NCI-H187 treated with DMSO at 0.1 percent for 48 hours (cell line): ENCODE measurements at regions not wholly inside any gene's neighbourhood (a gene's known extent, or its start where the extent isn't known, plus 50 kb on each side); places are given as distances from the start of the nearest gene placed in this dataset.
A peak's percentile ranks its signal among the peaks of the same experiment; 100 is the strongest.
"Not testable (repeated sequence)": the region's sequence is repeated elsewhere in the genome, so short reads cannot be mapped to it uniquely, and the experiment has no call there.

Experiments
- DNase-seq: peaks from one replicate; lab custom pipeline; 2025; lab: John Stamatoyannopoulos, UW

DNA sequence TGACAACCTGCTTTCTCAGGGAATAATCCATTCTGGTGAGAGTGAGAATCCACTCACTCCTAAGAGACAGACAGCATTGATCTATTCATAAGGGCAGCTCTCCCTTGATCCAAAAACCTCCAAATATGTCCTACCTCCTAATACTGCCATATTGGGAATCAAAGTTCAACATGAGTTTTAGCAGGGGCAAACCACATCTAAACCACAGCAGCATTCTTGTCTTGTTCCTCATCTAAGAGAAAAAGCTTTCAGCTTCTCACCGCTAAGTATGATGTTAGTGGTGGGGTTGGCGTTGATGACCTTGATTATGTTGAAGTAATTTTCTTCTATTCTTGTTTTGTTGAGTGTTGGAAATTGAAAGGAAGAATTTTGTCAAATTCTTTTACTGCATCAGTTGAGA is 69.6 kb downstream of the SERTM2 start:
- no peak for DNase-seq

DNA sequence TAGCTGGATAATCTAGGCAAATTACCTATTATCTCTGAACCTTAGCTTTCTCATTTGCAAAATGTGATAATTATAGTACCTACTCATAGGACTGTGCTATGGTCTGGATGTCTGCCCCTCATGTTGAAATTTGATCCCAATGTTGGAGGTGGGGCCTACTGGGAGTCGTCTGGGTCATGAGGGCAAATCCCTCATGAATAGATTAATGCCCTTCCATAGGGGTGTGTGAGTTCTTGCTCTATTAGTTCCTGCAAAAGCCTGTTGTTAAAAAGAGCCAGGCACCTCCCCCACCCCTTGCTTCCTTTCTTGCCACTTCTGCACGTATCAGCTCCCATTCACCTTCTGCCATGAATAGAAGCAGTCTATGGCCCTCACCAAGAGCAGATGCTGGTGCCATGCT is 73.9 kb downstream of the SERTM2 start:
- no peak for DNase-seq

DNA sequence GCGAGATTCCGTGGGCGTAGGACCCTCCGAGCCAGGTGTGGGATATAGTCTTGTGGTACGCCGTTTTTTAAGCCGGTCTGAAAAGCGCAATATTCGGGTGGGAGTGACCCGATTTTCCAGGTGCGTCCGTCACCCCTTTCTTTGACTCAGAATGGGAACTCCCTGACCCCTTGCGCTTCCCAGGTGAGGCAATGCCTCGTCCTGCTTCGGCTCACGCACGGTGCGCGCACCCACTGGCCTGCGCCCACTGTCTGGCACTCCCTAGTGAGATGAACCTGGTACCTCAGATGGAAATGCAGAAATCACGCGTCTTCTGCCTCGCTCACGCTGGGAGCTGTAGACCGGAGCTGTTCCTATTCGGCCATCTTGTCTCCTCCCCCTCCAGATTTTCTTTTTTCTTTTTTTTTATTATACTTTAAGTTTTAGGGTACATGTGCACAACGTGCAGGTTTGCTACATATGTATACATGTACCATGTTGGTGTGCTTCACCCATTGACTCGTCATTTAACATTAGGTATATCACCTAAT is 83.0 kb downstream of the SERTM2 start:
- not testable (repeated sequence) for DNase-seq

DNA sequence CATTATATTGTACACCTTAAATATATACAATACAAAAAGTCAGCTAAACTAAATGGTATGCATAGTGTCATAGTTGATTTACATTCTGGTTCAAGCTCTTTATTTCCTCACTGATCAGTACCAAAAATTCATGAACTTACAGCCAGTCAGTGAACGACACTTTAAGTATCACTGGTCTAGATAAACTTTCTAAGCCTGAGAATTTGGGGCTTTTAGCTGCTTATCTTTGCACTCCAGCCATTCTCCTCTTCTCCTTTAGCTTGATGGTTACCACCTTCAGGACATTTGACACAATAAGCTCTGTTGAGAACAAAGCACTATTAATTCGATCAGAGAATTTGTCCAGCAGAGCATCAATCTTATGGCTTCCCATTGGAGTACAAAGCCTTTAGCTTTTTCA is 83.0 kb upstream of the ALG13 start:
- no peak for DNase-seq

DNA sequence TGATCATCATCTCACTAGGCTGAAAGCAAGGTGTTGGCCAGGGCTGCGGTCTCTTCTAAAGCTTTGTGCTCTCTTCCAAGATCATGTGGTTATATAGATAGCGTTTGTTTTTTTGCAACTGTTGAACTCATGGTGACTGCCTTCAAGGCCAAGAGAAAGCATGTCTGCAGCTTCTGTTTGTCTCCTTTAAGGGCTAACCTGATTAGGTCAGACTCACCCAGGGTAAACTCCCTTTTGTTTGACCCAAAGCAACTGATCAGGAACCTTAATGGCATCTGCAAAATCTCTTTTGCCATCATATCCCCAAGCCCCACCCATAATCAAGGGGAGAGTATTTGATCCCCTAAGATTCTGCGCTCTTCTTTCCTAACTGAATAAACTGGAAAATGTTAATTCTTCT is 72.2 kb upstream of the ALG13 start:
- no peak for DNase-seq

DNA sequence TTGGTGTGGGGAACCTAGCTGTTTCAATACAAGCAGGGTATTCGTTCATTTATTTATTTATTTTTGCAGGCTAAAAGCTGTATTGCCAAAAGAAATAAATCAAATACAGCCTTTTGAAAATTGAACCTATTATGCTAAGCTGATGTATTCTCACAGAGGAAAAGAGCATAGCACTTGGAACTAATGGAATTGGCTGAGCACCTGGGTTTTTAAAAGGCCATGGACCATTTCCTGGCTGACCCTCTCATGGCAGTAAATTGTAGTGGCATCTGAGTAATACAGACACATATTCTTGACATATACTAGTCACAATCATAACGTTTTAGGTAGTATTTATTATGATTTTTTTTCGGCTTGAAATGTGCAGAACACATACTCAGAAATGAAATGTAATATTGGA is 71.8 kb upstream of the ALG13 start:
- peak; percentile 27 for DNase-seq

DNA sequence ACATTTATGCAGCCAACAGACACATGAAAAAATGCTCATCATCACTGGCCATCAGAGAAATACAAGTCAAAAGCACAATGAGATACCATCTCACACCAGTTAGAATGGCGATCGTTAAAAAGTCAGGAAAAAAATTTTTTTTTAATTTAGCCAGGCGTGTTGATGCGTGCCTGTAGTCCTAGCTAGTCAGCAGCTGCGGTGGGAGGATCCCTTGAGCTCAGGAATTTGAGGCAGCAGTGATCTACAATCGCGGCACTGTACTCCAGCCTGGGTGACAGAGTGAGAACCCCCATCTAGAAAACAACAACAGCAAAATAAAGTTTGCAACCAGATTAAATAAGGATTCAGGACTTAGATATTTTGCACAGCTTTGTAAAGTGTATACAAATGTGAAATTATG is 65.7 kb upstream of the ALG13 start:
- no peak for DNase-seq

DNA sequence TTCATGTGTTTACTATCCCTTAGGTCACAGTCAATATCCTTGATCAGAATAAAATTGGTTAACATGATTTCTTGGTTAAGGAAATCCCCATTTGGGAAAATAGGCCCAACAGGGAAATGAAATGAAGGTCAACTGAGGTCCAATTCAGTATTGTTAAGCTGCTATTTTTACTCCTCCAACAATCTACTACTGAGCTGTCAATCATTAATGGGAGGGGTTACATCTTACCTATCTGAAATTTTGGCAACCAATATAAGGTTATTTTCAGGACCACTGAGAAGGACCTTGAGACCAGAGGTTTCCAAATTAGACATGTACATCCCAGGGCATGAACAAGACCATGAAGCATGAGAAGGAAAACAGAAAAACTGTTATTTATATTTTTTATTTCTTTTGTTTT is 64.2 kb upstream of the ALG13 start:
- DNase-seq: no peak

DNA sequence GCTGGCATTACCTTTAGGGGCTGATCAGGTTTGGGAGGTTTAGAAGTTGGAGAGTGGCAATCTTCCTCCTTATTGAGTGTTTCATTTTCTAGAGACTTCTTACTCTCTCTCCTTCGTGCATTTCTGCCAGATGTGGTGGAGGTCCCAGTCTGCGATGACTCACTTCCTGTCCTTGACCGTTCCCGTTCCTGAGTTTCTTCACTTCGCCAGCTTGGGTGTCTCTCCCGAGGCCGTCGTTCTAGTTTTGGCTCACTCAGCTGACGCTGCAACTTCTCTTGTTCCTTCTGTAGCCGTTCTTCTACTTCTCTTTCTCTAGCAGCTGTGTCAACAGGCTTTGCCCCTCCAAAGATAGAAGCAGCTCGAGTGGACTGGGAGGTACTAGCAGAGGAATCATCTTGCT is 60.9 kb upstream of the ALG13 start:
- not testable (repeated sequence) for DNase-seq

DNA sequence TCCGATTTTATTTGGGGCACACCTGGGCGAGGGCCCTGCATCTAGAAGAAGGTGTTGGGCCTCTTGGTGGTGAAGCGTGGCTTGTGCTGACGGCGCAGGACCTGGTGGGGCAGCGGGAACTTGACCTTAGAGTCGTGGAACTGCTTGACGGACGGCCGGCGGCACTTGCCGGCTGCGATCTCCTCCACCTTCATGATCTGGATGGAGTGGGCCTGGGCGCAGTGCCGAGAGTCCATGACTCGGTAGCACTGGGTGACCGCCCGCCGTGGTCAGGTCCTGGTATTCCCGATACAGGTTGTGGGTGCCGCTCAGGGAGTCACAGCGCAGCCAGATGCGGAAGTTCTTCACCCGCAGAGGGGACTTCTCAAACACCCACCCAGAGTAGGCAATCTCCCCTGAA is 56.8 kb upstream of the ALG13 start:
- DNase-seq: no peak

DNA sequence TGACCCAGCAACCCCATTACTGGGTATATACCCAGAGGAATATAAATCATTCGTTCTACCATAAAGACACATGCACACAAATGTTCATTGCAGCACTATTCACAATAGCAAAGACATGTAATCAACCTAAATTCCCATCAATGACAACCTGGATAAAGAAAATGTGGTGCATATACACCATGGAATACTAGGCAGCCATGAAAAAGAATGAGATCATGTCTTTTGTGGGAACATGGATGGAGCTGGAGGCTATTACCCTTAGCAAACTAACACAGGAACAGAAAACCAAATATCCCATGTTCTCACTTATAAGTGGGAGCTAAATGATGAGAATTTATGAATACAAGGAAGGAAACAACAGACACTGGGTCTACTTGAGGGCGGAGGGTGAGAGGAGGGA is 53.7 kb upstream of the ALG13 start:
- not testable (repeated sequence) for DNase-seq
